OCI-LY3 (cell line): ENCODE measurements at regions not wholly inside any gene's neighbourhood (a gene's known extent, or its start where the extent isn't known, plus 50 kb on each side); places are given as distances from the start of the nearest gene placed in this dataset.
"Not testable (repeated sequence)": the region's sequence is repeated elsewhere in the genome, so short reads cannot be mapped to it uniquely, and the experiment has no call there.

Experiments used
- H2AFZ ChIP-seq: fragments of 200-600, 300-600 bp; shearing (Covaris generic); 2 replicates; pipeline ENCODE4 v1.6.0; 2014; ENCODE audit warnings: antibody characterized with exemption, low read depth, low read length
- H3K27ac ChIP-seq: fragments of 200-600, 300-600 bp; sonication (generic); 2 replicates; pipeline ENCODE4 v1.5.1; 2014; ENCODE audit warnings: mild to moderate bottlenecking, low read length, moderate library complexity, mixed read lengths
- H3K27me3 ChIP-seq: fragments of 200-600, 300-600 bp; sonication (generic); 2 replicates; pipeline ENCODE4 v1.6.1; 2014; ENCODE audit warnings: low read depth, low read length, mixed read lengths
- H3K36me3 ChIP-seq: fragments of 200-600, 300-600 bp; sonication (generic); replicated peaks from 2 replicates; pipeline ENCODE3; 2014; ENCODE audit warnings: low read depth, low read length, mixed read lengths
- H3K4me1 ChIP-seq: fragments of 300-600, 200-600 bp; sonication (generic); 2 replicates; pipeline ENCODE4 v1.6.1; 2014; ENCODE audit warnings: low read length, mixed read lengths
- H3K4me2 ChIP-seq: fragments of 200-600, 300-600 bp; sonication (generic); 2 replicates; pipeline ENCODE4 v1.6.1; 2014; ENCODE audit warnings: low read length, mixed read lengths
- H3K4me3 ChIP-seq: fragments of 300-600, 200-600 bp; sonication (generic); 2 replicates; pipeline ENCODE4 v1.5.1; 2014; ENCODE audit warnings: antibody characterized with exemption, mild to moderate bottlenecking, low read length, moderate library complexity
- H3K79me2 ChIP-seq: fragments of 300-600, 200-600 bp; shearing (Covaris generic); 2 replicates; pipeline ENCODE4 v1.6.1; 2014; ENCODE audit warnings: mild to moderate bottlenecking, low read length, mixed read lengths
- H3K9ac ChIP-seq: fragments of 300-600, 200-600 bp; shearing (Covaris generic); 2 replicates; pipeline ENCODE4 v1.6.0; 2014; ENCODE audit warnings: mild to moderate bottlenecking, low read length, moderate library complexity
- H3K9me3 ChIP-seq: fragments of 200-600, 300-600 bp; shearing (Covaris generic); 2 replicates; pipeline ENCODE4 v1.6.1; 2014; ENCODE audit warnings: low read length, mixed read lengths; ENCODE audit not compliant: insufficient read depth
- H4K20me1 ChIP-seq: fragments of 200-600, 300-600 bp; sonication (generic); 2 replicates; pipeline ENCODE4 v1.6.1; 2016; ENCODE audit warnings: low read length, mixed read lengths; ENCODE audit not compliant: insufficient read depth

DNA sequence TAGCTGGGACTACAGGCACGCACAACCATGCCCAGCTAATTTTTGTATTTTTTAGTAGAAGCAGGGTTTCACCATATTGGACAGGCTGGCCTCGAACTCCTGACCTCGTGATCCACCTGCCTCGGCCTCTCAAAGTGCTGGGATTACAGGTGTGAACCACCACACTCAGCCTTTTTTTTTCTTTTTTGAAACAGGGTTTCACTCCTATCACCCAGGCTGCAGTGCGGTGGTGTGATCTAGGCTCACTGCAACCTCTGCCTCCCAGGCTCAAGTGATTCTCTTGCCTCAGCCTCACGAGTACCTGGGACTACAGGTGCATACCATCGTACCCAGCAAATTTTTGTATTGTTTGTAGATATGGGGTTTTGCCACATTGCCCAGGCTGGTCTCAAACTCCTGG lies 280.9 kb downstream of the GOLGA6L6 start:
- not testable (repeated sequence) for H3K79me2 ChIP-seq, H3K4me1 ChIP-seq, H3K9ac ChIP-seq, H4K20me1 ChIP-seq, H3K36me3 ChIP-seq, H3K27me3 ChIP-seq, H2AFZ ChIP-seq, H3K9me3 ChIP-seq, H3K4me3 ChIP-seq, H3K27ac ChIP-seq, H3K4me2 ChIP-seq

DNA sequence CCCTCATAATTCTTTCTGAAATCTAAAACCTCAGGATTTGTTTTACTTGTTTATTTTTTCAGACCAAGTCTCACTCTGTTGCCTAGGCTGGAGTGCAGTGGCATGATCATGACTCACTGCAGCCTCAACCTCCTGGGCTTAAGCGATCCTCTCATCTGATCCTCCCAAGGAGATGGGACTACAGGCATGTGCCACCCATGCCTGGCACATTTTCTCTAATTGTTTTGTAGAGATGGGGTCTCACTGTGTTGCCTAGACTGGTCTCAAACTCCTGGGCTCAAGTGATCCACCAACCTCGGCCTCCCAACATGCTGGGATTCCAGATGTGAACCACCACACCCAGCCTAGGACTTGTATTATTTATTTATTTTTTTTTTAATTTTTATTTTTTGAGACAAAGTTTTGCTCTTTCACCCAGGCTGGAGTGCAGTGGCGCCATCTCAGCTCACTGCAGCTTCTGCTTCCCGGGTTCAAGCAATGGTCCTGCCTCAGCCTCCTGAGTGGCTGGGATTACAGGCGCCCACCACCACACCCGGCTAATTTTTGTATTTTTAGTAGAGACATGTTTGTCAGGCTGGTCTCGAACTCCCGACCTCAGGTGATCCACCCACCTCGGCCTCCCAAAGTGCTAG lies 281.9 kb downstream of the GOLGA6L6 start:
- not testable (repeated sequence) for H3K4me1 ChIP-seq, H3K9me3 ChIP-seq, H3K9ac ChIP-seq, H3K79me2 ChIP-seq, H3K27ac ChIP-seq, H3K4me3 ChIP-seq, H2AFZ ChIP-seq, H3K4me2 ChIP-seq, H3K36me3 ChIP-seq, H4K20me1 ChIP-seq, H3K27me3 ChIP-seq

DNA sequence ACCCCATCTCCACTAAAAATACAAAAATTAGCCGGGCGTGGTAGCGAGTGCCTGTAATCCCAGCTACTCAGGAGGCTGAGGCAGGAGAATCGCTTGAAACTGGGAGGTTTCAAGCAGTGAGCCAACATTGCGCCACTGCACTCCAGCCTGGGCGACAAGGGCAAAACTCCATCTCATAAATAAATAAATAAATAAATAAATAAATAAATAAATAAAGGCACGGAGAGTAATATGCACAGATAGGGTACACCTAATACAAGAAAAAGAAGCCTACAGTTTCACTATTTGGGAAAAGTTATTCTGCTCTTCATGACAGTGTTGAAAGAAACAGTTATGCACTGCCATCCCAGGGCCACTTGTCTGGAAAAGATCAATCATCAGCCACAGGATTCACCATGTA lies 285.2 kb downstream of the GOLGA6L6 start:
- not testable (repeated sequence) for H3K36me3 ChIP-seq, H3K9ac ChIP-seq, H3K79me2 ChIP-seq, H3K4me1 ChIP-seq, H3K27me3 ChIP-seq, H3K4me3 ChIP-seq, H3K4me2 ChIP-seq, H2AFZ ChIP-seq, H4K20me1 ChIP-seq, H3K9me3 ChIP-seq, H3K27ac ChIP-seq

DNA sequence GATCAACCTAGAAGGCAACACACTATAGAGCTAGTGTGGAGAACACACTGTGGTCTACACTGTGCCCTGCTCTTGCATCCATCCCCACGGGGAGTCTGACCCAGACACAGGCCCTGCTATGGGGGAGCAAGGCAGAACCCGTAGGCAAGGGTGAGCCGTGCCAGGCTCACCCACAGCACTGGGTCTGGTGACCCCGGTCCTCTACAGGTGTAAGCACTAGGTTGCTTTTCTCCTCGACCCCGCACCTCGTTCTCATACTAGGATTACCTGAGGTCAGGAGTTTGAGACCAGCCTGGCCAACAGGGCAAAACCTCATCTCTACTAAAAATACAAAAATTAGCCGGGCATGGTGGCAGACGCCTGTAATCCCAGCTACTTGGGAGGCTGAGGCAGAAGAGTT lies 286.0 kb downstream of the GOLGA6L6 start:
- H4K20me1 ChIP-seq, H3K9ac ChIP-seq, H3K4me1 ChIP-seq, H3K27ac ChIP-seq, H2AFZ ChIP-seq, H3K4me3 ChIP-seq, H3K27me3 ChIP-seq, H3K36me3 ChIP-seq, H3K9me3 ChIP-seq, H3K79me2 ChIP-seq, H3K4me2 ChIP-seq: not testable (repeated sequence)

DNA sequence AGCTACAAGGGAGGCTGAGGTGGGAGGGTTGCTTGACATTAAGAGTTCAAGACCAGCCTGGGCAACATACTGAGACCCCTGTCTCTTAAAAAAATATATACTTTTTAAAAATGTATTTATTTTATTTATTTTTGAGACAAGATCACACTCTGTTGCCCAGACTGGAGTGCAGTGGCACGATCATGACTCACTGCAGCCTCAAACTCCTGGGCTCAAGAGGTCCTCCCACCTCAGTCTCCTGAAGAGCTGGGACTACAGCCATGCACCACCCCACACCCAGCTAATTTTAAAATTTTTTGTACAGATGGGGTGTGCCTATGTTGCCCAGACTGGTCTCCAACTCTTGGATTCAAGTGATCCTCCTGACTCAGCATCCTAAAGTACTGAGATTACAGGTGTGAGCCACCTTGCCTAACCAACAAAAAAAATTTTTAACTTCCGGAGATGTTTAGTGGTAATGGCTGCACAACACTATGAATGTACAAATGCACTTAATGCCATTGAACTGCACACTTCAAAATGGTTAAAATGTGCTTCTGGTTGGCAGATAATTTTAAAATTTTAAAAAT lies 288.5 kb downstream of the GOLGA6L6 start:
- H3K36me3 ChIP-seq, H2AFZ ChIP-seq, H3K79me2 ChIP-seq, H3K9me3 ChIP-seq, H3K27ac ChIP-seq, H3K4me2 ChIP-seq, H4K20me1 ChIP-seq, H3K4me3 ChIP-seq, H3K4me1 ChIP-seq, H3K9ac ChIP-seq, H3K27me3 ChIP-seq: not testable (repeated sequence)

- not testable (repeated sequence) for H4K20me1 ChIP-seq
Measured at GRCh38 chr15:20252040-20252439, 289.6 kb downstream of the GOLGA6L6 start.

GRCh38 chr15:20251214-20252005 lies 290.2 kb downstream of the GOLGA6L6 start:
- H3K4me1 ChIP-seq, H3K4me3 ChIP-seq, H3K36me3 ChIP-seq, H3K27me3 ChIP-seq, H2AFZ ChIP-seq, H3K79me2 ChIP-seq, H3K27ac ChIP-seq, H3K9ac ChIP-seq, H3K4me2 ChIP-seq, H4K20me1 ChIP-seq, H3K9me3 ChIP-seq: not testable (repeated sequence)

More at GRCh38 chr15:20252040-20252439, 289.6 kb downstream of the GOLGA6L6 start:
- H3K27me3 ChIP-seq, H3K9me3 ChIP-seq, H3K79me2 ChIP-seq, H3K4me2 ChIP-seq, H3K36me3 ChIP-seq, H3K9ac ChIP-seq, H3K27ac ChIP-seq, H3K4me1 ChIP-seq, H2AFZ ChIP-seq, H3K4me3 ChIP-seq: not testable (repeated sequence)

GRCh38 chr15:20250206-20250605 lies 291.4 kb downstream of the GOLGA6L6 start:
- H3K4me2 ChIP-seq, H3K36me3 ChIP-seq, H3K9me3 ChIP-seq, H3K27ac ChIP-seq, H4K20me1 ChIP-seq, H3K9ac ChIP-seq, H3K79me2 ChIP-seq, H3K4me3 ChIP-seq, H2AFZ ChIP-seq, H3K4me1 ChIP-seq, H3K27me3 ChIP-seq: not testable (repeated sequence)

DNA sequence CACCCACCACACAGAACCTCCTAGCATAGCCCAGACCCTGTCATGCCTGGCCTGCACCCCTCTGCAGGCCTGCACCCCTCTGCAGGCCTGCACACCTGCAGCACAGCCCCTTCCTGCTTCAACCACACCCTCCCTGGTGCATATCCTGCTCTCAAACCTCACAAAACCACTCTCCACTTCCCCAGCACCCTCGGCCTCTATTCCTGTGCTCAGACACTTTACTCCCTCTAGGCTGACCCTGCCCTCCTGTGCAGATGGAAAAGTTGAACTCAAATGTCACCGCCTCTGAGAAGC lies 292.0 kb downstream of the GOLGA6L6 start:
- H2AFZ ChIP-seq: 0 out of 2 replicates have a peak overlapping the region, but pooled peaks have one; percentile 16
- H3K4me3 ChIP-seq, H3K9ac ChIP-seq, H3K9me3 ChIP-seq, H3K4me2 ChIP-seq, H3K36me3 ChIP-seq, H4K20me1 ChIP-seq, H3K79me2 ChIP-seq, H3K4me1 ChIP-seq, H3K27me3 ChIP-seq, H3K27ac ChIP-seq: not testable (repeated sequence)
